ENCODE measurements at regions not wholly inside any gene's neighbourhood (a gene's known extent, or its start where the extent isn't known, plus 50 kb on each side); places are given as distances from the start of the nearest gene placed in this dataset.

- TF ChIP-seq RAD21 (IDR thresholded peaks at IDR 0.05; ENCODE audit: low read length) (no peak), MAZ (IDR thresholded peaks at IDR 0.05; ENCODE audit: borderline replicate concordance, low read depth, low read length) (no peak), POLR2A (IDR thresholded peaks at IDR 0.05; ENCODE audit: low read depth, low read length) (no peak), CEBPB (IDR thresholded peaks at IDR 0.05; ENCODE audit: low read depth, low read length) (no peak)
- TF ChIP-seq, protein P1, sequence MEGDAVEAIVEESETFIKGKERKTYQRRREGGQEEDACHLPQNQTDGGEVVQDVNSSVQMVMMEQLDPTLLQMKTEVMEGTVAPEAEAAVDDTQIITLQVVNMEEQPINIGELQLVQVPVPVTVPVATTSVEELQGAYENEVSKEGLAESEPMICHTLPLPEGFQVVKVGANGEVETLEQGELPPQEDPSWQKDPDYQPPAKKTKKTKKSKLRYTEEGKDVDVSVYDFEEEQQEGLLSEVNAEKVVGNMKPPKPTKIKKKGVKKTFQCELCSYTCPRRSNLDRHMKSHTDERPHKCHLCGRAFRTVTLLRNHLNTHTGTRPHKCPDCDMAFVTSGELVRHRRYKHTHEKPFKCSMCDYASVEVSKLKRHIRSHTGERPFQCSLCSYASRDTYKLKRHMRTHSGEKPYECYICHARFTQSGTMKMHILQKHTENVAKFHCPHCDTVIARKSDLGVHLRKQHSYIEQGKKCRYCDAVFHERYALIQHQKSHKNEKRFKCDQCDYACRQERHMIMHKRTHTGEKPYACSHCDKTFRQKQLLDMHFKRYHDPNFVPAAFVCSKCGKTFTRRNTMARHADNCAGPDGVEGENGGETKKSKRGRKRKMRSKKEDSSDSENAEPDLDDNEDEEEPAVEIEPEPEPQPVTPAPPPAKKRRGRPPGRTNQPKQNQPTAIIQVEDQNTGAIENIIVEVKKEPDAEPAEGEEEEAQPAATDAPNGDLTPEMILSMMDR (conservative IDR thresholded peaks at IDR 0.05; ENCODE audit: low read depth, low read length), result no peak
Observed at GRCh38 chr7:56609852-56610355, 493.7 kb upstream of the NUPR2 start.
